ENCODE measurements at regions not wholly inside any gene's neighbourhood (a gene's known extent, or its start where the extent isn't known, plus 50 kb on each side); places are given as distances from the start of the nearest gene placed in this dataset.

DNA sequence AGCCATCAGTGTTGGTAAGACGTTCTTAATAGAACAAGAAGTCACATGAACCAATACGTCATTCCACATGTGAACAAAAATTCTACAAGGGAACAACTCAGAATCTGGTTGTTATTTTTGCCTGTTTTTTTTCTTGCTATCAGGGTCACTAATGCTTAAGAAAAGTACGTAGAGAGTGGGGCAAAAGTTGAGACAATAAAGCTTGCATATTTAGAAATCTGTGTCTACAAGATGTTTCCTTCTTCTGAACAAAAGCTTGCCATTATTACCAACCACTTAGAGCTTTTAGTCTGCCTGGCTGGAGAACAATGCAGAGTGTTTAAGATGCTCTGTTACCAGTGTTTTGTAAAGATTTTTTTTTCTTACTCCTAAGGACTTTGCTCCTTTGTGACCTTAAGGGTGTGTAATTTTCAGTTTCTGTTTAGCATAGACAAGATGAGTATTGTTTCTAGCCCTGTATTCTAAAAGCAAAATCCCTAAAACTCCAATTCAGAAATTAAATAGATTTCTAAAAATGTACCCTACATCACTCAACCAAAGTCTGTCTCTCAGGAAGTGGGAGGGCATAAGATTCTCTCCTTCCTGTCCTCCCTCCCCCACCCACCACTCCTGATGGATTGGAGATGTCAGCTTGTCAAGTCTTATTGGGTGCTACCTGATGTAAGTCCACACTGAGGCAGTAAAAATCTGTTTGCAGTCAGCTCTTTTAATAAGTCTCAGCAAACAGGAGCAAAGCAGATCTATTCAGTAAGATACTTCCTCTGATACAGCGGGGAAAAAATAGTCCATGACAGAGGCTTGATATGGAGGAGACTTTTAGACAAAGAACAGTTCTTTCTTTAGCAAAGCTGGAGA is 267.6 kb downstream of the GRIN2B start:
- H3K27me3 ChIP-seq (ENCODE audit: control insufficient read depth, insufficient read depth, low read length) = no peaks in the 10 kb centered on the region
- DNase-seq = no peak
- no peaks in the 10 kb centered on the region for H3K36me3 ChIP-seq (replicated peaks; ENCODE audit: control insufficient read depth, insufficient read depth, low read length)
- no peak overlapping the region for H3K4me3 ChIP-seq (ENCODE audit: insufficient read depth, low read depth, low read length)

DNA sequence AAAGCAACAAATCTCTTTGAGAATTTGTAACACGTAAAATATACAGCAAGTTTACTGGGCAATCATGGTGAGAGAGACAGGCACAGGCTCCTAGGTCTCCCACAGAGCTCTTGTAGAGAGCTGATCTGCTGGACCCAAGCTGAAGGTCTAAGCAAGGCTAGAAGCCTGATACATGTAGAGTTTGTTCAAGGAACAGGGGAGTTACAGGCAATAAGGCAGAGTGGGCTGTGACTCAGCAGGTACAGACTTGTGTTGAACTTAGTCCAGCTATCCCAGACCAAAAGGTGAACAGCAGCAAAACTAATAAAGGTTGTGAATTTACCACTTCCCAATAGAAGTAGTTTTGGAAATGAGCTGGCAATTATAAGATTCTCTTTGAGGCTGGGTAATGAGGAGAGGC is 273.6 kb downstream of the GRIN2B start:
- H3K27me3 ChIP-seq (ENCODE audit: control insufficient read depth, insufficient read depth, low read length) = no peaks in the 10 kb centered on the region
- no peak overlapping the region for H3K4me3 ChIP-seq (ENCODE audit: insufficient read depth, low read depth, low read length)
- DNase-seq = no peak
- no peaks in the 10 kb centered on the region for H3K36me3 ChIP-seq (replicated peaks; ENCODE audit: control insufficient read depth, insufficient read depth, low read length)

DNA sequence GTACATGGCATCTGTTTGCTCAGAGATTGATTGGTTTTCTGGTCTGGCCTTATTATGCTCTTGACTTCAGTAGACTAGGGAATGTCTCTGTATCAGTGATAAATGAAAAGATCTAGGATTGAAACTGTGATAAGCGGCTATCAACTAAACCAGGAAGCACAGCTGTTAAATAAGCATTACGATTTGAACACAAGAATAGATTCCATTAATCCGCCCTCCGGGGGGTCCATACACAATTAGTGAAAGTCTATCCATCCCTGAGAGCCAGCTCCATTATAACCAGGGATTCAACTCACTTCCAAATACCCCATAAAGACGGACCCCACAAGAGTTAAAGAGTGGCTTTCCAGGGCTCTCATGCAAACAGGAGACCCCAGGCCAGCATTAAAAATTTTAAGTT is 279.0 kb downstream of the GRIN2B start:
- no peak overlapping the region for H3K4me3 ChIP-seq (ENCODE audit: insufficient read depth, low read depth, low read length)
- H3K27me3 ChIP-seq (ENCODE audit: control insufficient read depth, insufficient read depth, low read length) = no peaks in the 10 kb centered on the region

DNA sequence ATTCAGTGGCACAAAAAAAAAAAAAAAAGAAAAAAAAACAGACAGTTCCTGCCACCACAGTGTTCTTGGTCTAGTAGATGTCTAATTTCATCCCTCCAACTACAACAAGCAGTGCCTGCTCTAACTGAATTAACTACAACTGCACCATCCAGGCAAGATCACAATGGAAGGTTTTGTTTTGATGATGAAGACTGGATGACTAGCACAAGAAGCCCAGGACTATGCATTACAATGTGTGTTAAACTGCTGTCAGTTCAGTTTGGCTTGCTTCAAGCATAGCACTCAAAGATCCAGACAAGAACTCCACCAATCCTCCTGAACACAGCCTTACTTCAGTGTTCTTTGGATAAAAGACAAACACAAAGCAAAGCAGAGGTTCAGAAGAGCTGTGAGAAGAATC is 279.9 kb downstream of the GRIN2B start:
- DNase-seq = no peak
- H3K27me3 ChIP-seq (ENCODE audit: control insufficient read depth, insufficient read depth, low read length) = no peaks in the 10 kb centered on the region
- H3K4me3 ChIP-seq (ENCODE audit: insufficient read depth, low read depth, low read length) = no peak overlapping the region
- H3K36me3 ChIP-seq (replicated peaks; ENCODE audit: control insufficient read depth, insufficient read depth, low read length) = no peaks in the 10 kb centered on the region

More for the DNA sequence above, 279.0 kb downstream of the GRIN2B start:
- H3K36me3 ChIP-seq (replicated peaks; ENCODE audit: control insufficient read depth, insufficient read depth, low read length) = no peaks in the 10 kb centered on the region
- DNase-seq = no peak

DNA sequence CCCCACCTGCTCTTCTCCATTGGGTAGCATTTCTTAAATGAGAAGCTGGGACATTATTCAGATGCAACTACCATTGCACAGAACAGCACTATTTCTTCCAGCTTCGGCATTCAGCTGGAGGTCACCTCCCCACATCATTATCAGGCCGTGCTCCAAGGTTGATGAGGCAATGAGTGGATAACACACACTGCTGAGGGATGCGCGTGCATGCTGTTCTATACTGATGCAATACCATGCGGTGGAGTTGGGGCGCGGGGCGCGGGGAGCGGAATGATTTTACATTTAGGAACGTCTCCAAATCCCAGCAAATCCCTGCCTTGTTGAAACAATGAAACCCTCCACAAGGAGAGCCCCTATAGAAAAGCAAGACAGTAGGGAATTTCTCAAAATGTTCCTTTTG is 283.4 kb downstream of the GRIN2B start:
- H3K4me3 ChIP-seq (ENCODE audit: insufficient read depth, low read depth, low read length) = no peak overlapping the region
- H3K36me3 ChIP-seq (replicated peaks; ENCODE audit: control insufficient read depth, insufficient read depth, low read length) = no peaks in the 10 kb centered on the region
- H3K27me3 ChIP-seq (ENCODE audit: control insufficient read depth, insufficient read depth, low read length) = no peaks in the 10 kb centered on the region
- DNase-seq = no peak

DNA sequence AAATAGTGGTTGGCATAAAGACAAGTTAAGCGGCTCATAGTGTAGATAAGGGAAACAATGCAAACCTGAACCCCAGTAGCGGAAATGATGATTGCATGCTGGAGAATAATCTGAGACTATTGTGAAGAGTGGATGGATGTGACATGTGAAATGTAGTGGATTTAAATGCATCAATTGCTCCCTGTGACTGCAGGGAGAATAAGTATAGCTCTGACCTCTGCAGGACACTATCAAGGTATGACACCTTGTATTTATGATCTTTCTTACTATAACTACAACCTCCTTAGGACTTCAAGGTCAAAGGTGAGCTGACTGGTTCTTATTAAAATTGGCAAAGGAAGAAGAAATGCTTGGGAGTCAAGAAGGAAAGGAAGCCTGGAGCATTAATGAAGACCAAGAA is 285.6 kb downstream of the GRIN2B start:
- Histone ChIP-seq H3K27me3 (ENCODE audit: control insufficient read depth, insufficient read depth, low read length) (no peaks in the 10 kb centered on the region), H3K36me3 (replicated peaks; ENCODE audit: control insufficient read depth, insufficient read depth, low read length) (no peaks in the 10 kb centered on the region), H3K4me3 (ENCODE audit: insufficient read depth, low read depth, low read length) (no peak overlapping the region)
- DNase-seq = no peak

DNA sequence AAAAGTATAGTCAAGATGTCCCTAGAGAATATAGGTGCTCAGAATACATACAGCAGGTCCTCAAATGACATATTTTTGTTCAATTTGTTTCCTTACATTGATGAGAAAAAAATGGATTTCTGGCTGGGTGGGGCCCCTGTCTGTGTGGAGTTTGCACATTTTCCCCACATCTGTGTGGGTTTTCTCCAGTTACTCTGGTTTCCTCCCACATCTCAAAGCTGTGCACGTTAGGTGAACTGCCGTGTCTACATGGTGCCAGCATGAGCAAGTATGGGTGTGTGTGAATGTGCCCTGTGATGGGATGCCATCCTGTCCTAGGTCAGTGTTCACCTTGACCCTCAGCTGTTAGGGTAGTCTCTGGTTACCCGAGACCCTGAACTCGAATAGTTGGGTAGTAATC is 289.1 kb downstream of the GRIN2B start:
- no peak overlapping the region for H3K4me3 ChIP-seq (ENCODE audit: insufficient read depth, low read depth, low read length)
- no peak for DNase-seq
- H3K27me3 ChIP-seq (ENCODE audit: control insufficient read depth, insufficient read depth, low read length) = no peaks in the 10 kb centered on the region
- H3K36me3 ChIP-seq (replicated peaks; ENCODE audit: control insufficient read depth, insufficient read depth, low read length) = no peaks in the 10 kb centered on the region

DNA sequence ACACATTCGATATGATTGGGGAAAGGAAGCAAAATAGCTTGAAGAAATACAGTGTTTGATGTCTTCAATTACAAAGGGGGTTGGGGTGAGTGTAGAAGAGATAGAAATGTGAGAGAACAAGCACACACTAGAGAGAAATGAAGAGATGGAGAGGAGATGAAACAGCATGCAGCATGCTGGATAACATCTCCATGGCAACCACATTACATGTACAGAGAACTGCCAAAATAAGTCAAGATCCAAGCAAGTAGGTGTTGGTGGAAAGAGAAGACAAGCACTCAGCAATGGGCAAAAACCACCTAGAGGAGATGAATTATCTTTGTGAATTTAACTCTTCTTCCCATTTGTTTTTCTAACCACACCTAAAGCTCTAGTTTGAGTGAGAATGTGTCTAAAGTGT is 289.8 kb downstream of the GRIN2B start:
- H3K27me3 ChIP-seq (ENCODE audit: control insufficient read depth, insufficient read depth, low read length) = no peaks in the 10 kb centered on the region
- H3K36me3 ChIP-seq (replicated peaks; ENCODE audit: control insufficient read depth, insufficient read depth, low read length) = no peaks in the 10 kb centered on the region
- no peak overlapping the region for H3K4me3 ChIP-seq (ENCODE audit: insufficient read depth, low read depth, low read length)
- no peak for DNase-seq

DNA sequence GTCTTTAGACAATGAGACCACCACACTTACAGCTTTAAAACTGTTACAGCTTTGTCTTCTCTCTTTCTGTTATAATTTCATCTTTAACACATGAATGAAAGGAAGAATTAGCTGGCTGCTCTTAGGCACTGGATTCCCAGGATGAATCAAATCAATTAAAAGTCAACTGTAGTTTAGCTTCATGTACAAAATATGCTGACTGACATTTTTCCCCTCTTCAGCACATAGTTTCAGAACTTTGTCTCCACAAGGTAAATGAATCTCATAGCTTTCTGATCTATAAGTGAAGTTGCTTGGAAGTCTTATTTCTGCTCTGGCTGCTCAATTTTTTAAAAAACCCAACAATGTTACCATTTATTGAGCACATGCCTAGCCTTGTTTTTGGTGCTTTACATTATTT is 293.8 kb downstream of the GRIN2B start:
- DNase-seq = no peak
- no peaks in the 10 kb centered on the region for H3K27me3 ChIP-seq (ENCODE audit: control insufficient read depth, insufficient read depth, low read length)
- H3K36me3 ChIP-seq (replicated peaks; ENCODE audit: control insufficient read depth, insufficient read depth, low read length) = no peaks in the 10 kb centered on the region
- H3K4me3 ChIP-seq (ENCODE audit: insufficient read depth, low read depth, low read length) = no peak overlapping the region

DNA sequence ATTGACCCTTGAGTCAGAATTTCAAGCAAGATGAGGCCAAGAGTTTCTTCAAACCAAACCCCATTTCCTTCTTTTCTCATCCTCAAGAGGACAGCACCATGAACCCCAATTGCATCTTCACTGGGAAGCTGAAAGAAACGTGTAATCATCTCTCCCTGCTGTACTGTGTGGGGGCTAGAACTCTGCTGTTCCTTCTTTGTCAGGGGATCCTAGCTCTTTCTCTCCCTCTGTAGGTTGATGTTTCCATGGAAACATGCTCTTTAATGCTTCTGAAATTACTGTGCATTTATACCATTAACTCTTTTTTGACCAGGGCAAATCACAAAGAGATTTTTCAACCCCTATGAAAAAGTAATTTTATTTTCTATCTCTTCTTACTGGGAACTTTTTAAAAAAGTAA is 295.1 kb downstream of the GRIN2B start:
- no peak for DNase-seq
- Histone ChIP-seq H3K4me3 (ENCODE audit: insufficient read depth, low read depth, low read length) (no peak overlapping the region), H3K36me3 (replicated peaks; ENCODE audit: control insufficient read depth, insufficient read depth, low read length) (no peaks in the 10 kb centered on the region), H3K27me3 (ENCODE audit: control insufficient read depth, insufficient read depth, low read length) (no peaks in the 10 kb centered on the region)

DNA sequence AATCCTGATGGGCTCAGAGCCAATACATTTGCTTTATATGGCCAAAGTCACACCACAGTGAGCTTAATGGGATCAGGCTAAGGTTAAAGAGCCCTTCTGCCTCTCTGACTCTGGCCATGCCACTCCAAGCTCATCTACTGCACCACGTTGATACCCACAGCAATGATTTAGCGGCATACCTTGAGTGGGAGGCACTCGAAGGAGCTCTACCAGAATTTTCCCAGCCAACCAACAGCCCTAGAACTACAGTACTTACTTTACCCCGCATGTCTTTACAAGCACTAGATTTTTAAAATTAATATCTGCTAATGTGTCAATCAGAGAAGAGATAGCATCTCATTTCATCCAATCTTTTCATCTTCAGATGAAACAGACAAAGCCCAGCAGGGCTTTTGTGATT is 300.5 kb downstream of the GRIN2B start:
- H3K36me3 ChIP-seq (replicated peaks; ENCODE audit: control insufficient read depth, insufficient read depth, low read length) = no peaks in the 10 kb centered on the region
- H3K4me3 ChIP-seq (ENCODE audit: insufficient read depth, low read depth, low read length) = no peak overlapping the region
- DNase-seq = no peak
- H3K27me3 ChIP-seq (ENCODE audit: control insufficient read depth, insufficient read depth, low read length) = no peaks in the 10 kb centered on the region

DNA sequence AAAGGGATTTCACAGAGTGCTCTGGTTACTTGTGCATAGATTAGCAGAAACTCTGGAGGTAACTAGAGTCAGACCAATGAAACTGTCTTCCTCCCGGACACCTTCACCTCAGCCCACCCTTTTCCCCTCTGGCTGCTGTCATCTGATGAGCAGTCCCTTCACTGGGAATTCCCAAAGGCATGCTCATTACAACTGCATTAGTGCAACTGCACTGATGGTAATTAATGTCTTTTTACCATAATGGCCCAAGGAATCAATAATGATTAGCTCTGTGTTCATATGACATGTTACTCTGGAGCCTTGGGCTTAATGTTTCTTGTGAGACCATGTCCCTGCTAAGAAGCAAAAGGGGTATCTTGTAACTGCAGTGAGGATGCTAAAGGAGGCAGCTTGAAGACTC is 304.5 kb downstream of the GRIN2B start:
- no peak for DNase-seq
- no peaks in the 10 kb centered on the region for H3K36me3 ChIP-seq (replicated peaks; ENCODE audit: control insufficient read depth, insufficient read depth, low read length)
- no peak overlapping the region for H3K4me3 ChIP-seq (ENCODE audit: insufficient read depth, low read depth, low read length)
- no peaks in the 10 kb centered on the region for H3K27me3 ChIP-seq (ENCODE audit: control insufficient read depth, insufficient read depth, low read length)

DNA sequence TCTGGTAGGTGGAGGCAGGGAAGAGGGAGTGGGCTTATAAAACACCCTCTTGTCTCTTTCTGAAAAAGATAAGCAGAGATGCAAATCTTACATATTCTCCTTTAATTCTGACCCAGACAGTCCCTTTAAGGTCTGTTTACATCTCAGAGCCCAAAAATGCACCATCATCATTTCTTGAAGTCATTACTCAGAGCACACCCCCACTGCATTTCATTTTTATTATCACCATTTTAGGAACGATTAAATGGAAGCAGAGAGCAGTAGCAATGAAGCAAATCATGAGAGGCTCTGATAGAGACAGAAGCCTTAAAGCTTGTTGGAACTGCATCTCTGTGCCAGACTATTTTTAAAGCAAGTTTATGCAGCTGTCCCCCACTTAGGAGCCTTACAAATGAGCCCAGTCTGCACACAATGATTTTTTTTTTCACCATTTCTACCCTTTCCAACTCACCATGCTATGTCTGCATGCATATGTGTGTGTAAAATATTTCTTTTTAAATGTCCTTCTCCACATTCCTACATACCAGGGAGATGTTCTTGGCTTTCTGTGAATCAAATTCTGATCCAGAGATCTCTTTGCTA is 311.0 kb downstream of the GRIN2B start:
- Histone ChIP-seq H3K36me3 (replicated peaks; ENCODE audit: control insufficient read depth, insufficient read depth, low read length) (no peaks in the 10 kb centered on the region), H3K4me3 (ENCODE audit: insufficient read depth, low read depth, low read length) (no peak overlapping the region), H3K27me3 (ENCODE audit: control insufficient read depth, insufficient read depth, low read length) (no peaks in the 10 kb centered on the region)

DNA sequence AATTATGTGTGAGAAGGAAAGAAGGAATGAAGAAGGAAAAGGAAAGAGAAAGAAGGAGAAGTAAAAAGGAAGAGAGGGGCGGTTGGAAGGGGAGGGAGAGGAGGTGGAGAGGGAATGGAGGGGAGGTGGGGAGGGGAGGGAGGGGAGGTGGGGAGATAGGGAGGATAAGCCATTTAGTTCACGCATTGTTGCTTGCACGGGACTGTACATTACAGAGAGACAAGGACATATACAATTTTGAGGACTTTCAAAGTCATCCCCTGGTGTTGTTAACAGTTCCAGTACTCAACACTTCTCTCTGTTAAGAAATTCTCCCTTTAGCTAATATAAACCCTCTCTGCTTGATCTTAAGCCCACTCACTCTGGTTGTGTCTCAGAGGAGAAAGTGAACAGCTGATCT is 312.5 kb downstream of the GRIN2B start:
- H3K27me3 ChIP-seq (ENCODE audit: control insufficient read depth, insufficient read depth, low read length) = no peaks in the 10 kb centered on the region
- no peaks in the 10 kb centered on the region for H3K36me3 ChIP-seq (replicated peaks; ENCODE audit: control insufficient read depth, insufficient read depth, low read length)
- DNase-seq = no peak
- H3K4me3 ChIP-seq (ENCODE audit: insufficient read depth, low read depth, low read length) = no peak overlapping the region

More for the DNA sequence above, 311.0 kb downstream of the GRIN2B start:
- DNase-seq = no peak

DNA sequence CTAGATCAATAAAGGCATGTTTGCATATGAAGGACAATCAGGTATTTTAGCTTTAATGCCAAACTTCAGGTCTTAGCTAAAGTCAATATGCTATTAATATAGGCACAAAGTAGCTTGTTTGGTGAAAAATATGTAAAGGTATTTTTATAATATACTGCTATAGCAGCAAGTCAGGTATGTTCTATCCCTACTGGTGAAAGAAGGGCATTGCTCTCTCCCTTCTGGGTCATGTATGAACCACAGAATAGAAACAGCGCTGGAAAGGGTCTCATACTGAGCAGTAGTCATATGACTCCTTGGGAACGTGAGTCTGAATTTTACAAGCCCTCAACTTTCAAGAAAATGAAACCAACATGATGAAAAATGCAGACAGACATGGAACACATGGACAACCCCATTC is 314.6 kb downstream of the GRIN2B start:
- Histone ChIP-seq H3K27me3 (ENCODE audit: control insufficient read depth, insufficient read depth, low read length) (no peaks in the 10 kb centered on the region), H3K4me3 (ENCODE audit: insufficient read depth, low read depth, low read length) (no peak overlapping the region), H3K36me3 (replicated peaks; ENCODE audit: control insufficient read depth, insufficient read depth, low read length) (no peaks in the 10 kb centered on the region)
- no peak for DNase-seq
